ENCODE measurements at regions not wholly inside any gene's neighbourhood (a gene's known extent, or its start where the extent isn't known, plus 50 kb on each side); places are given as distances from the start of the nearest gene placed in this dataset.
"Not testable (repeated sequence)": the region's sequence is repeated elsewhere in the genome, so short reads cannot be mapped to it uniquely, and the experiment has no call there.

- no peak for DNase-seq (ENCODE audit: low read depth)
Observed at GRCh38 chr16:63928421-63928820, 1193.4 kb downstream of the CDH11 start.

GRCh38 chr16:63925221-63925620, 1196.6 kb downstream of the CDH11 start:
- no peak for DNase-seq (ENCODE audit: low read depth)

GRCh38 chr16:63922560-63922959, 1199.3 kb downstream of the CDH11 start:
- DNase-seq (ENCODE audit: low read depth) = peak; percentile 1

DNA sequence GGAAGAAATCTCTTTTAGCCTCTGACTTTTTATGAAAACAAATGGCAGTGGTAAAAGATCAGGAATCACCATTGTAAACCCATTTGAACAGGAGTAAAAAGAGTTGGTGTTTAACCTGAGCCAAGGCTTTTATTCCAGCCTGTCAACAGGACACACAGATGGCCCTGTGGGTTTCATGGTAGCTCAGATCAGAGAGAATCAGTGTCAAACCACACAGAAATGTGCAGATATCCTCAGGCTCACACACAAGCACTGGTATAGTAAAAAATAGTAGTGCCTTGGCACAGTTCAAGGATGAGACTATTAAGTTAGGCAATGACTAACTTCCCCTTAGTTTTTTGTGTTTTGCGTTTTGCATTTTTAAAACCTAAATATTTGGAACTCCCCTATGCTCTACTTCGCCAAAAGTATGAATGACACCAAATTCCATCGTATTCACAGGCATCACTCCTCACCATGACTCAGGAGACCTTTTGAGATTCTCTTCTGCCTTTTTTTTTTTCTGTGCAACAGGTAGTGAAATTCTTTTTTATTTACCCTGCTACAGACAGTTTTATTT, 1200.0 kb downstream of the CDH11 start:
- no peak for DNase-seq (ENCODE audit: low read depth)

GRCh38 chr16:63913290-63913689, 1208.6 kb downstream of the CDH11 start:
- no peak for DNase-seq (ENCODE audit: low read depth)

DNA sequence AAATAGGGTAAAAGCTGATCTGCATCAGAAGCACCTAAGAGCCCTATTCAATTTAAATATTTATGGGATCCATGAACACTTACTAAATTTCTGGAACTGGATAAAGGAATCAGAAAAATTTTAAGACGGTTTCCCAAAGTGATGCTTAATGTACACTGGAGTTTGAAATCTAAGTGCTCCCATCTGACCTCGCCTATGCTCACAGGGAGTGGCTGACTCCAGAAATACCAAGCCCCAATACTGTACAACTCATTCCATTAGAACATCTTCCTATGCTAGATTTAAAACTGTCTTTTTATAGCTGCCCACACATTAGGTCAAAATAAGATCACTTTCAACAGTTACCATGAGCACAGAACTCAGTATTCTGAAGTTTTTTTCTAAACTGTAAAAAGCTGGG, 1214.6 kb downstream of the CDH11 start:
- no peak for DNase-seq (ENCODE audit: low read depth)

- DNase-seq (ENCODE audit: low read depth) = no peak
Observed at GRCh38 chr16:63904930-63905329, 1216.9 kb downstream of the CDH11 start.

- DNase-seq (ENCODE audit: low read depth) = no peak
Observed at GRCh38 chr16:63904182-63904581, 1217.7 kb downstream of the CDH11 start.

- DNase-seq (ENCODE audit: low read depth) = no peak
Observed at GRCh38 chr16:63896383-63897109, 1225.3 kb downstream of the CDH11 start.

DNA sequence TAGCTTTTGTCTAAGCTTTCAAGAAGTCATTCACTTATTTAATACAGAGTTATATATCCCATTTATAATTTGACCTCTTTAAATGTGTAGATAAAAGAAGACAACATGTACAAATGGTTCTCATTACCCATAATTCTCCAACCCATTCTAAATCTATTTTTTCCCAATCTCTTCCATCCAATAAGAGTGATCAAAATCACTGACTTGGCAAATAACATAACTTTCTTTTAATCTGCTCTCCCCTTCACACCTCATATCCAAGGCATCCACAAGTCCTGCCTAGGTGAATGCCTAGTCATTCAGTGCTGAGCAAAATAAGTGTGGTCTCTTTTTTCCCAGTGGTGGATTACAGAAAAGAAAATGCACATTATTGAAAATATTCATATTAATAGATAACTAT, 1231.1 kb downstream of the CDH11 start:
- no peak for DNase-seq (ENCODE audit: low read depth)

DNA sequence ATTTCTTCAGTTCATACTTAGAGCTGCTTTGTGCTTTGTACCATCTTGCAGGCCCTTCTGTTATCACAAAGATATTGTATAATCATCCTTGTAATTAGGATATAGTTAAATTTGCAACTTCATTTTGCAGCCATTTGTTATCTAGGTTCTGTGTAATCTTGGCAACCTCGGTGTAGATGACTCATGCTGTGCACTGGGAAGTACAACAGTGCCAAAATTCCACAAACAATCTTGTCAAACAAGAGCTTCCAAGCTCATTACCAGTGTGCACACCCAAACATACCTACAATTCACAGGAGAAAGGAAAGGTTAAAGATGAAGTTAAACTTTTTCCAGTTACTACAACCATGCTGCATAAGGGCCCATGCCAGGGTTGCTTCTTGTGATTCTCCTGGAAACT, 1231.8 kb downstream of the CDH11 start:
- DNase-seq (ENCODE audit: low read depth) = peak; percentile 7

DNA sequence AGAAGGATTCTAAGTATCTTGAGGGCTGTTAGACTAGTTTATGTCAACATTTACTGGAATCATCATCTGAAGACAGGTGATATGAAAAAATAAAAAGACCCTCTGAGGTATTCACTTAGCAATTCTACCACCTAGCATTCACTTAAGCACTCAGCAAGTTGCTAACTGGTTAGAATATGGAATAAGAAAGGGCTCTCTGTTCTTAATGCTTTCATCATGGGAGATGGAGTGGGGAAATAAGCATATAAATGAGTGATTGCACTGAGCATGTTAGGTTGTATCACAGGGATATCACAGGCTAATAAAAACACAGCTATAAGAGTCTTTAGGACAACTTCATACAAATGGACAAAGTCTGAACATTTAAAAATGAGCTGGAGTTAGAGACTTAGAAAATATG, 1238.8 kb downstream of the CDH11 start:
- no peak for DNase-seq (ENCODE audit: low read depth)

DNA sequence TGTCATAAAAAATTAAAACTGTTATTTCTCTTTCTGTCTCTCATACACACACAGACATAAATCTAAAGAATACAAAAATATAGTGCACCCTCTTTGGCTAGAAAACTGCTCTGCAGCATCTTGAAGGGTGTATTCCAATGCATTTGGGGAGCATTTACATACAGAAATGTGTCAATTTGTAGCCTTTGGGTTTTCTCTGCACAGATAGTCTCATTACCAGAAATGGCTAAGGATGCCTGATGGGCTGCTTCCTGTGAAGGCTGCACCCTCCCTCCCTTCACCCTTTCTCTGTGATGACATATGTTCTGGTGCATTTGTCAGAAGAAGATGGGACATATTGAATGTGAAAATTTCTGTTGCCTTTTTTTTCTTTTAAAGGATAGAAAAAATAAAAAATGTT, 1239.3 kb downstream of the CDH11 start:
- no peak for DNase-seq (ENCODE audit: low read depth)

DNA sequence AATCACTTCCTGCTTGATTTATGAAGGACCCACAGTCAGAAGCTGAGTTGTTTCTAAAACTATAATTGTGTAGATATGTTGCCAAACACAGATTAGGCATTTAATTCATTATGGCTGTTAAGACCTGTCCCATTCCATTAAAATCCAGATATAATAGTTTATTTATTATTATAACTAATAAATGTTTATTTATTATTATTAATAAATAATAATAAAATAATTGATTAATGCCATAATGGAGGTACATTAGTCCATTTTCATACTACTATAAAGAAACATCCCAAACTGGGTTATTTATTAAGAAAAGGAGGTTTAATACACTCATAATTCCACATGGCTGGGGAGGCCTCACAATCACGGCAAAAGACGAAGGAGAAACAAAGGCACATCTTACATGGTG, 1240.9 kb downstream of the CDH11 start:
- DNase-seq (ENCODE audit: low read depth) = no peak

GRCh38 chr16:63877401-63877800, 1244.5 kb downstream of the CDH11 start:
- DNase-seq (ENCODE audit: low read depth) = no peak

DNA sequence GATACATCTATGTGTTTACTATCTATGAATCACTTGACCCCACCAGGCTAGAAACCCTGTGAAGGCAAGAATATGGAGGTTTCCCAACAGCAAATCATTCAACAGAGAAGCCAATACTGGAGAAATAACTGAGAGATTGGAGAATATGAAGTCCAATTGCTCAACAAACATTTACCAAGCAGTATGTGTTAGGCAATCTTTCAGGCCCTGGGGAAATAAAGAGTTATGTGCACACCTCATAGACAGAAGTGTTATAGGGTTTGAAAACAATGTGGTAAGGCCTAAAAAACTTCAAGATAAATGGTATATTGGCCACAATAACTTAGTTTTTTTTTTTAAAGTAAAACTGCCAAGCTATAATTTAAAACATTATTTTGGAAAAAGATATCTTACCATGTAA, 1245.8 kb downstream of the CDH11 start:
- DNase-seq (ENCODE audit: low read depth) = no peak

DNA sequence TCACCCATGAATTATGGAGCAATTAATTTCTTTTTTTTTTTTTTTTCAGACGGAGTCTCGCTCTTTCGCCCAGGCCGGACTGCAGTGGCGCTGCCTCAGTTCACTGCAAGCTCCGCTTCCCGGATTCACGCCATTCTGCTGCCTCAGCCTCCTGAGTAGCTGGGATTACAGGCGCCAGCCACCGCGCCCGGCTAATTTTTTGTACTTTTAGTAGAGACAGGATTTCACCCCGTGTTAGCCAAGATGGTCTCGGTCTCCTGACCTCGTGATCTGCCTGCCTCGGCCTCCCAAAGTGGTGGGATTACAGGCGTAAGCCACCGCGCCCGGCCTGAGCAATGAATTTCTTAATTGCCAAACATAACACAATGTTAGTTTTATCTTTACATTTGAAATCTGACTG, 1261.2 kb downstream of the CDH11 start:
- DNase-seq (ENCODE audit: low read depth) = not testable (repeated sequence)

DNA sequence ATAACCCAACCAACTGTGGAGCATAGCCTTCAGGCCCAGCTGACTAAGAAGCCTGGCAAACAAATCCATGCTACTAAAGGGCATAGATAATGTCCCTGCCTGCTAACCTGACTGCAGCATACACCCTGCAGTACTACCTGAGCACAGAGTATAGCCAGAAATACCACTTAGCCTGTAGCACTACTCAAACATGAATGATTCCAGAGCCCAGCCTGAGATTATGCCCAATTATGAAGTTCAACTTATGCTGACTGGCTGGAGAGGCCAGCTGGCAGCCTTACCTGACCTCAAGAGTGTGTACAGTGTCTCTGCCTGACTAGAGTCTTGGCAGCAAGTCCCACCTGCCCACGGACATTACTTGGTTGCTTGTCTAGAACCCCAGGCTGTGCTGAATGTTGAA, 1265.3 kb downstream of the CDH11 start:
- no peak for DNase-seq (ENCODE audit: low read depth)

GRCh38 chr16:63850979-63851378, 1270.9 kb downstream of the CDH11 start:
- DNase-seq (ENCODE audit: low read depth) = no peak

DNA sequence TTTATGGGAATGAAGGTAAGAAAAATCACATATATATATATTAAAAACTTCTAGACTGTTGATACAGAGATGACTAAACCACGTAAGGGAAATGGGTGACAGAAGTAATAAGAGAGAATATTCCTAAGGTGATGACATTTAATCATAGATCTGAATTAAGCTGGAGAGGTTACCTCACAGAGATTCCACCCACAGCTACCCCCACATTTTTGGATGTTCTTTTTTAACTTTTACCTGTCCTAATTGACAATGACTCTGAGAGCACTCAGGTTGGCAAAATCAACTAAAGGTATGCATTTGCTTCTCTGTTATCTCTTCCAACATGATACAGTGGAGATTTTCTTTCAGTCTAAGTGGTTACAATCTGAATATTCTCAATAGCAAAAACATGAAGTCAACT, 1280.6 kb downstream of the CDH11 start:
- DNase-seq (ENCODE audit: low read depth) = no peak

- DNase-seq (ENCODE audit: low read depth) = no peak
Observed at GRCh38 chr16:63830061-63830460, 1291.8 kb downstream of the CDH11 start.

GRCh38 chr16:63822818-63823217, 1299.0 kb downstream of the CDH11 start:
- no peak for DNase-seq (ENCODE audit: low read depth)

- no peak for DNase-seq (ENCODE audit: low read depth)
Observed at GRCh38 chr16:63816276-63816675, 1305.6 kb downstream of the CDH11 start.

DNA sequence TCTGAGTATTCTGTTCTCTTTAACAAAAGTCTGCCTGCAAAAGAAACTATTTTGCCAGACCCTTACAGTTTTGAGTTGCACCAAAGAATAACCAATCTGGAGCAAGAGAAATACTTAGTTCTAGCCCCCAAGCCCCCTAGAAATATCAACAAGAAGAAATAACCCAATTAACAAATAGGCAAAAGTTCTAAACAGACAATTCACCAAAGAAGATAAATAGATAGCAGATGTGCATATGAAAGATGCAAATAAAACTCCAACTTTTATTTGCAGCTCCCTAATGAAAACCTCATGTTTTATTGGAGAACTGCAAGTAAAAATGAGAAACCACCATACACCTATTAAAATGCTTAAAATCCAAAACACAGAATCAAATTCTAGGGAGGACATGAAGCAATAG, 1308.0 kb downstream of the CDH11 start:
- DNase-seq (ENCODE audit: low read depth) = no peak
